ENCODE measurements at regions not wholly inside any gene's neighbourhood (a gene's known extent, or its start where the extent isn't known, plus 50 kb on each side); places are given as distances from the start of the nearest gene placed in this dataset.

- Histone ChIP-seq H3K27ac (replicated peaks in 1 of 4) (no peak overlapping the region), H3K36me3 (no peaks in the 10 kb centered on the region), H3K9me3 (no peaks in the 10 kb centered on the region), H3K4me3 (no peak overlapping the region), H3K27me3 (no peaks in the 10 kb centered on the region), H3K4me1 (peaks cover 0 to 9% (median 6%) of the 10 kb centered on the region in 4 donors)
- TF ChIP-seq POLR2AphosphoS5 (IDR thresholded peaks at IDR 0.05): no peak
- TF ChIP-seq POLR2A (IDR thresholded peaks at IDR 0.05; ENCODE audit: low read depth): no peak
- TF ChIP-seq EP300 (IDR thresholded peaks at IDR 0.05): no peak
- DNase-seq (ENCODE audit: extremely low spot score): no peak
- WGBS: 95% methylated on average over 5 of the region's 5 CpGs
- intact Hi-C loops (cut with DNase I): no loop called here
Measured at GRCh38 chr6:156451726-156452125, 325.5 kb upstream of the ARID1B start.

GRCh38 chr6:156451088-156451487, 326.1 kb upstream of the ARID1B start:
- Histone ChIP-seq H3K4me3 (no peak overlapping the region), H3K9me3 (no peaks in the 10 kb centered on the region), H3K27me3 (no peaks in the 10 kb centered on the region), H3K4me1 (peaks cover 0 to 9% (median 6%) of the 10 kb centered on the region in 4 donors), H3K36me3 (no peaks in the 10 kb centered on the region), H3K27ac (replicated peaks in 1 of 4) (no peak overlapping the region)
- WGBS: 96% methylated on average over 5 of the region's 5 CpGs
- intact Hi-C loops (cut with DNase I): no loop called here
- DNase-seq (ENCODE audit: extremely low spot score): no peak
- TF ChIP-seq CTCF (IDR thresholded peaks at IDR 0.05) (no peak), POLR2AphosphoS5 (IDR thresholded peaks at IDR 0.05) (no peak), POLR2A (IDR thresholded peaks at IDR 0.05; ENCODE audit: low read depth) (no peak), EP300 (IDR thresholded peaks at IDR 0.05) (no peak)

- H3K4me3 ChIP-seq: no peak overlapping the region
- H3K36me3 ChIP-seq: no peaks in the 10 kb centered on the region
- DNase-seq (ENCODE audit: extremely low spot score): no peak
- H3K27ac ChIP-seq (replicated peaks in 1 of 4): no peak overlapping the region
- H3K9me3 ChIP-seq: no peaks in the 10 kb centered on the region
- no peaks in the 10 kb centered on the region for H3K27me3 ChIP-seq
- no peak for TF ChIP-seq POLR2AphosphoS5 (IDR thresholded peaks at IDR 0.05)
- no peak for TF ChIP-seq POLR2A (IDR thresholded peaks at IDR 0.05; ENCODE audit: low read depth)
- TF ChIP-seq CTCF (IDR thresholded peaks at IDR 0.05): no peak
- no peak for TF ChIP-seq EP300 (IDR thresholded peaks at IDR 0.05)
- intact Hi-C loops (cut with DNase I): no loop called here
- peaks cover 0 to 9% (median 6%) of the 10 kb centered on the region in 4 donors for H3K4me1 ChIP-seq
Measured at GRCh38 chr6:156450421-156450820, 326.8 kb upstream of the ARID1B start.

- Histone ChIP-seq H3K4me1 (peaks cover 0 to 9% (median 6%) of the 10 kb centered on the region in 4 donors), H3K27me3 (no peaks in the 10 kb centered on the region), H3K27ac (replicated peaks in 1 of 4) (no peak overlapping the region), H3K4me3 (no peak overlapping the region), H3K9me3 (no peaks in the 10 kb centered on the region), H3K36me3 (no peaks in the 10 kb centered on the region)
- TF ChIP-seq EP300 (IDR thresholded peaks at IDR 0.05) (no peak), CTCF (IDR thresholded peaks at IDR 0.05) (no peak), POLR2AphosphoS5 (IDR thresholded peaks at IDR 0.05) (no peak), POLR2A (IDR thresholded peaks at IDR 0.05; ENCODE audit: low read depth) (no peak)
- intact Hi-C loops (cut with DNase I): no loop called here
- DNase-seq (ENCODE audit: extremely low spot score): no peak
- WGBS: 81% methylated on average over 3 of the region's 3 CpGs
Measured at GRCh38 chr6:156449569-156449968, 327.6 kb upstream of the ARID1B start.

- intact Hi-C loops (cut with DNase I): no loop called here
- 61% methylated on average over 4 of the region's 4 CpGs for WGBS
- TF ChIP-seq POLR2A (IDR thresholded peaks at IDR 0.05; ENCODE audit: low read depth) (no peak), POLR2AphosphoS5 (IDR thresholded peaks at IDR 0.05) (no peak), EP300 (IDR thresholded peaks at IDR 0.05) (no peak), CTCF (IDR thresholded peaks at IDR 0.05) (no peak)
- no peaks in the 10 kb centered on the region for H3K27me3 ChIP-seq
- no peak for DNase-seq (ENCODE audit: extremely low spot score)
- no peak overlapping the region for H3K27ac ChIP-seq (replicated peaks in 1 of 4)
- peaks cover 0 to 9% (median 6%) of the 10 kb centered on the region in 4 donors for H3K4me1 ChIP-seq
- no peak overlapping the region for H3K4me3 ChIP-seq
- H3K36me3 ChIP-seq: no peaks in the 10 kb centered on the region
- no peaks in the 10 kb centered on the region for H3K9me3 ChIP-seq
Measured at GRCh38 chr6:156449128-156449527, 328.1 kb upstream of the ARID1B start.

Data from esophagus muscularis mucosa (tissue), 4 donors.